HG02678 (cell line): ENCODE measurements at regions not wholly inside any gene's neighbourhood (a gene's known extent, or its start where the extent isn't known, plus 50 kb on each side); places are given as distances from the start of the nearest gene placed in this dataset.
"Not testable (repeated sequence)": the region's sequence is repeated elsewhere in the genome, so short reads cannot be mapped to it uniquely, and the experiment has no call there.

Experiments
- ATAC-seq: cut with Tn5 transposase; IDR thresholded peaks from one replicate; pipeline ENCODE4 v1.9.1; 2021; ENCODE audit warnings: mild to moderate bottlenecking, moderate library complexity; ENCODE audit not compliant: unreplicated experiment

GRCh38 chr7:131122394-131122793 is 205.3 kb upstream of the MKLN1 start:
- no peak for ATAC-seq

DNA sequence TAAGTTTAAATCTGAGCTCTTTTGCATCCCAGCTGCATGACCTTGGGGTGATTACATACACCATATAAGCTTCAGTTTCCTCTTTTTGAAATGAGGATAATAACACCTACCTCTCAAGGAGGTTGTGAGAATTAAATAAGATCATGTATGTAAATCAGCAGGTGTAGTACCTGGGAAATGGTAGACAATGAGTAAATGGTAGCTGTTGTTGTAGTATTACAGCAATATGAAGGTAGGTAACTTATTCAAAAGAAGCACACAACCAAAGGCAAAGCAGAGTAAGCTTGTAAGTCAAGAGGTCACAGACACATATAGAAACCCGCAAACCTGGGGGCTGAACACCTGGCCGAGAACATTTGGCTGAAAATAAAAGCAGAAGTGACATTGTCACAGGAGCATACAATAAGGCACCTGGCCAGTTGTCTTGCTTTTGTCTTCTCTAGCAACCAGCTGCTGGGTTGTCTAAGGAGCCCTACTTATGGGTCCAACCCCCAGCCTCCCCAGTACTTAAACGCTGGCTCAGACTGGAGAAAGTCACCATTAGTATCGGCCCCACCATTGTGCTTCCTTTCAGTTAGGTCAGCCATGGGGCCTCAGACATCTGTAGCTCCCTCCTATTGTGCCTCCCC is 203.6 kb upstream of the MKLN1 start:
- peak; percentile 91 for ATAC-seq

DNA sequence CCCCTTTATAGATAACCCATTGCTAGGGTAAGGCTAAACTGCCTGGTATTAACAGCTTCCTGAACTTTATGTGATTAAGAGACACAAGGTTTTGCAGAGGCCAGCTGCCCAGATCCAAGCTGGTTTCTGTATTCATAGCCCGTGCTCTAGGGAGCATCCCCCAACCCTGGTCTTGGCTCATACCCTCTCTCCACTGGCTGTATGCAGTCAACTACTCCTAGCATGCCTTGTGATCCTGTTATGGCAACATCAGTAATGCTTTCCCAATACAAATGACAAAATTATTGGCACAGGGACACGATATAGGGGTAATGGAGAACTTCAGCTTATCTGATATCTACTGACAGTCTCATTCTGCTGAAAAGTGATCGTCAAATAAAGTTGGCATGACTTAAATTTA is 202.8 kb upstream of the MKLN1 start:
- no peak for ATAC-seq

DNA sequence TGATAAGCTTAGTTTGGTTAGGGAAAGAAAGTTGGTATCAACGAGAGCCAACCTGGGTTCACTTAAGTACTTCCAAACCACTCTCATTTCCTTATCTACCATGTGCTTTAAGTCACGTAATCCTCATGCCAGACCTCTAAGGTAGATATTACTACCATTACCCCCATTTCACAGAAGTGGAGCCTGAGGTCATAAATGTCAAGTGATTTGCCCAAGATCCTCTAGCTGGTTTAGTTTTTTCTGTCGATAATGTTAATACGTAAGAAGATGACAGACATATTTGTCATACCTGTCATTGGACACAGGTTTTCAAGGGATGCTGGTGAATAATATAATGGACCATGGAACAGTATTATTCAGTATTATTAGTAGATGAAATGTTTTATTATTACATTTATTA is 197.4 kb upstream of the MKLN1 start:
- ATAC-seq, result no peak

GRCh38 chr7:131131012-131131745 is 196.5 kb upstream of the MKLN1 start:
- no peak for ATAC-seq

DNA sequence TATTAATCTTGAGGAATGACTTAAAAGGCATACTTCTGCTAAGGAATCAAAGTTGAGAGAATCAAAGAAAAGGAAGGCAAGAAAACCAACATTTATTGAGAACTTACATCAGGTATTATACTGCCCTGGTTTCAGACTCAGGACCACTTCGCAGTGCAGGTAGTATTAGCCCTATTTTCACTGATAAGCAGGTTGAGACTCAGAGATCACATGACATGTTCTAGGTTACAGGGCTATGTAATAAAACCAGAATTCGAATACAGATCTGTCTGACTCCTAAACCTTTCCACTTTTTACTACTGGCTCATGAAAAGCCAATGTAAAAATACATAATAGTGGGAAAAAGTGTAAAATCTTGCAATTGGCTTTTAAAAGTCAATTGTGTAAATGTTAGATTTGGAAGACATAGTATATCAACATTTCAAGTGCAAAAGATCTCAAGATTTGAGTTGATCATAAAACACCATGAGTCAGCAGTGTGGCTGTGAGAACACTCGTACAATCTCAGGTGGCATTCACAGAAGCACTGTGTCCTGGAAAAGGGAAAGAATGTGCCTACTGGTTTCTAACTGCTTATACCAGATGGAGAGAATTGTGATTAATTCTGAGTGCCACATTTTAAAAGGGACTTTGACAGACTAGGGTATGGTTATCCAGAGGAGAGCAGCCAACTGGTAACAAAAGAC is 195.8 kb upstream of the MKLN1 start:
- no peak for ATAC-seq

GRCh38 chr7:131139462-131139861 is 188.2 kb upstream of the MKLN1 start:
- ATAC-seq, result no peak

DNA sequence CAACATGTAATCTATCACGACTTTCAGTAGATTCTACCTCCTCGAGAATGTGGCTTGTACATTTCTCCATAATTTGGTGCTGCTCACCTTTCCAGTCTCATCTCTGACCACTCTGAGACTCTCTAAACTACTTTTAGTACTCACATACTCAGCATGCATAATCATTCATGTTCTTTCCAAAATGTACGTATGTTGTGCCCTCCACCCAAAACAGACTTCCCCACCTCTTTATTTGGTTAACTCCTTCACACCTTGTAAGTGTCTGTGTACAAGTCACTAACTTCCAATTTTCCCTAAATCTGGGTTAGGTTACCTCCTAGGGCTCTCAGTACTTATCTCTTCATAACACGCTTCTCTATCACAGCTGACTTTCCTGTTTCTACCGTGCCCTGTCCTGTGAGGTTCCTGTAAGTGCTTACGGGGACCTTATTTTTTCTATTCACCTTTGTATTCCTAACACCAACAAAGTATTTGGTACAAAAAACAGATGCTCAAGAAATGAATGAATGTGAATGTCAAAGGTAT is 186.2 kb upstream of the MKLN1 start:
- no peak for ATAC-seq

DNA sequence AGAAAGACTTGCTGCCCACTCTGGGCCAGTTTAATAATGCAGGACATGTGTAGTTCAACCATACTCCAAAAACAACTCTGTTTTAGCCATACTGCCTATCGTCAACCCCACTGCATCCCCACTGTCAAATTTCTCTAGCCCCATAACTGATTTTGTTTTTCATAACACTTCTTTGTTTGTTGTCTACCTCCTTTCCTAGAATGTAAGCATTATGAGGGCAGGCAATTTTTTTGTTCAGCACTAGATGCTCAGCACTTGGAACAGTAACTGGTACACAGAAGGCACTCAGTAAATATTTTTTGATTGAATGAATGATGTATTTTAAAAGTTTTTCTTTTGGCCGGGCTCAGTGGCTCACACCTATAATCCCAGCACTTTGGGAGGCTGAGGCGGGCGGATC is 183.8 kb upstream of the MKLN1 start:
- no peak for ATAC-seq

- ATAC-seq, result no peak
These were observed 182.7 kb upstream of the MKLN1 start for GRCh38 chr7:131145026-131145425.

GRCh38 chr7:131145770-131146169 is 181.9 kb upstream of the MKLN1 start:
- no peak for ATAC-seq

DNA sequence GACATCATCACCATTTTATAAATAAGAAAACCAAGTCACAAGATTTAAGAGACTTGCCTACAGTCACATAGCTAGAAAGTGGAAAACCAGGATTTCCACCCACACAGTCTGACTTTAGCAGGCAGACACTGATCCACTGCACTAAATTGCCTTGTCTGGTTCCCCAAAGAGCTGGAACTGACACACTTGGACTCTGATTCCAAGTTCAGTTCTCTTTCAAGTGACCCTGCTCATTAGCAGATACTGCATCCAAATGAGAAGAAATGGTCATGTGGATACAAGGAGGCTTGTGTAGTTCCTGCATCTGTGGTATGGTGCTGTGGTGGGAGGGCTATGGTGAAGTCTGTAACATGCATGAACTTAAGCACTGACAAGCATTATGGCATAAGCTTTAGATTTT is 180.1 kb upstream of the MKLN1 start:
- no peak for ATAC-seq

GRCh38 chr7:131148258-131148657 is 179.4 kb upstream of the MKLN1 start:
- no peak for ATAC-seq

DNA sequence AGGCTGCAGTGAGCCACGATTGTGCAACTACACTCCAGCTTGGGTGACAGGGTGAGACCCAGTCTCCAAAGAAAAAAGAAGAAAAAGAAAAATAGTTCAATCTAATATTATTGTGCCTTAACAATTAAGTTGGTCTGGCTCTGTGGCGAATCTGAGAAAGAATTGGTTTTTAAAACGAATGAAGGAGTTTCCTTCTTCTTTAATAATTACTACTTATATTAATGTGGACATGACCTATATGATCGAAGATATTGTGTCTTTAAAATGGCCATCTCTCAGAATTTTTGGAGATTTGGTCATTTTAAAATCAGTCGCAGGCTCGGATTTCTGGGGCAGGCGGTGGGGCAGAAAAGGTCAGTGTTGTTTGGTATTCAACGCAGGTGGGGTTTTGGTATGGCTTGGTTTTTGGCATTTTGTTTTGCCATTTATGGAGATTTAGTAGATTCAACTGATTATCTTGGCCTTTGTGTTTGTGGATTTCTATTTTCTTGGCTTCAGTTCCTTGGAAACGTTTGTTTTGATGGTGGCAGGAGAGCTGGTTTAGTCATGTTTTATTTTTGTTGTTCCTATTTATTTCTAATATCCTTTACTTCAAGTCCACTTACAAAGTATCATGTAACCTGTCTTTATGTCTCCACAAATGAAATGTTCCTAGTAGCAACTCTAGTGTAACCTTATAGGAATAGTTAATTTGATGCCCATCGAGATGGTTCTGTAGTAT is 178.8 kb upstream of the MKLN1 start:
- ATAC-seq, result no peak

GRCh38 chr7:131149429-131149773 is 178.3 kb upstream of the MKLN1 start:
- ATAC-seq, result no peak

- ATAC-seq, result no peak
These were observed 177.8 kb upstream of the MKLN1 start for GRCh38 chr7:131149840-131150239.

DNA sequence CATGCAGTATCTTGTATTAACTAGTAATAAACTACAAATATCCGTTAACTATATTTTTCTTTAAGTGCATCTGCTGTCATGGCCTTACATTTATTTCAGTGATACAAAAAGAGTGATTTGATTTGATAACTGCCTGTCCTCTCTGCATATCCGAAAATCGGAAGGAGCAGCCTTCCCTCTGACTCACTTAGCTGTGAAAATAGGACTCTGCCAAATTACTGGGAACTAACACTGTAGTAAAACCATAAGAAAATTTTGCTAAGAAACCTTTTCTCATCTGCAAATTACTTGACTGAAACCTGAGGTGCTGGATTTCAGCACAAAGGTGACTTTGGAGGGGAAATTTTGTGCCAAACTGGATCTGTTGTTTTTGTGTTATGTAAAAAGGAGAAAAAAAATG is 176.6 kb upstream of the MKLN1 start:
- ATAC-seq, result no peak

DNA sequence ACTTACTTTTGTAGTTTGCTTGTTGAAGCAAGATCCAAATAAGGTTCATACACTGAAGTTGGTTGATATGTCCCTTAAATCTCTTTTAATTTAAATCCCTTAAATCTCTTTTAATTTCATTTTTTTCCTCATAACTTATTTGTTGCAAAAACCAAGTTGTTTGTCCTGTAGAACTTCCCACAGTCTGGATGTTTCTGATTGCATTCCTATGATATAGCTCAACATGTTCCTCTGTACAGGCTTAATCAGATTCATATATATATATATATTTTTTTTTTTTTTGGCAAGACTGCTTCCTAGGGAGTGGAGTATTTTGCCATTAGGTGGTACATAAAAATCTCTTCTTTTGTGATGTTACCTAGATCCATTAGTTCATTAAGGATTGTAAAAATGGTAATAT is 174.9 kb upstream of the MKLN1 start:
- no peak for ATAC-seq

DNA sequence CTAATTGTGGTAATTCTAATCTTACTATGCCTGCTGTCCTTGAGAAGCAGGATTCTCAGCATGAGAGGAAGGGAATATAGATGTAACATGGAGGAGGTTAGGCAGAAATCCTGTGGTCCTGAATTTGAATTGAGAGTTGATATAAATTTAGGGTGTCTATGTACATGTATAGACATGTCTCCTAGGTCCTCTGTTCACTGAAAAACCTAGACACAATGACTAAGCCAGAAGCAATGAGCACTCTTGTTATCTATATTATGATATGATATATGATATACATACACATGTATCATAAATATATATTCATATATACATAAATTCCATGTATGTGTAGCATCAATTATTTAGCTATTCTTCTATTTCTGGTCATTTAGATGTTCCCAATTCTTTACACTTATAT is 173.3 kb upstream of the MKLN1 start:
- ATAC-seq, result no peak

- ATAC-seq, result no peak
These were observed 170.0 kb upstream of the MKLN1 start for GRCh38 chr7:131157530-131158243.

GRCh38 chr7:131158244-131158636 is 169.4 kb upstream of the MKLN1 start:
- not testable (repeated sequence) for ATAC-seq
